GM13976 (cell line): ENCODE measurements at regions not wholly inside any gene's neighbourhood (a gene's known extent, or its start where the extent isn't known, plus 50 kb on each side); places are given as distances from the start of the nearest gene placed in this dataset.

Source experiments
- DNase-seq: peaks from one replicate; pipeline ENCODE4 v3.0.0; 2012; ENCODE audit warnings: low spot score
- in situ Hi-C: fragments of 300-500 bp; cut with MboI; formaldehyde crosslinking; loops from one replicate; pipeline ENCODE4 v1.12.0; 2022; ENCODE audit warnings: low sequenced_read_pairs, mixed read lengths, inconsistent platforms; ENCODE audit not compliant: unreplicated experiment
- TF ChIP-seq, protein P1 (sequence below): IDR thresholded peaks from 2 replicates; pipeline ENCODE4 v1.5.1; 2012; ENCODE audit warnings: borderline replicate concordance, mild to moderate bottlenecking; ENCODE audit not compliant: insufficient read depth; ENCODE audit errors: extremely low read depth, missing control alignments, control extremely low read depth

DNA sequence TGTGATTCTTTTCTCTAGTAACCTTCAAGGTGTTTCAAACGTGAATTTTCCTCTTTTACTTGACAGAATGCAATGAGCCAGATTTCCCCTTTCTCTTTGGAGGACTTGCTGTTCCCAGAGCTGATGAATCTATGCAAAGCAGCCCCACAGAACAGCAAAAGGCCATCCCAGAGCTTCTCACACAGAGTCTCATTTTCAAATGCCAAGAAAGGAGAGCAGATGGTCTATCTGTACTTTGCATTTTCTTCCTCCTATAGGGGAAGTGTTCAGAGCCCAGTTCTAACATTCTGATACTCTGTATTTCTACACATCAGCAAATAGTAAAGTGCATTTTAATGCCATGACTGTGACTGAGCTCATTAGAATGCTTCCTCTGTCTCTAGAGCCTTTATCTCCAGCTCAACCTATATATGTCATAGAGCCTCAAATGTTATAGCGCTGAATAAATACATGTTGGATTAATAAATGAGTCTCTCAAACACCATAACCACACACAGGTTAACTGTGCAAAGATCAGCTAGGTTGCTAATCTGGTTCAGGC lies 81.8 kb upstream of the EYA4 start:
- no peak for DNase-seq
- in situ Hi-C loops: no loop called here
- TF ChIP-seq, protein P1, sequence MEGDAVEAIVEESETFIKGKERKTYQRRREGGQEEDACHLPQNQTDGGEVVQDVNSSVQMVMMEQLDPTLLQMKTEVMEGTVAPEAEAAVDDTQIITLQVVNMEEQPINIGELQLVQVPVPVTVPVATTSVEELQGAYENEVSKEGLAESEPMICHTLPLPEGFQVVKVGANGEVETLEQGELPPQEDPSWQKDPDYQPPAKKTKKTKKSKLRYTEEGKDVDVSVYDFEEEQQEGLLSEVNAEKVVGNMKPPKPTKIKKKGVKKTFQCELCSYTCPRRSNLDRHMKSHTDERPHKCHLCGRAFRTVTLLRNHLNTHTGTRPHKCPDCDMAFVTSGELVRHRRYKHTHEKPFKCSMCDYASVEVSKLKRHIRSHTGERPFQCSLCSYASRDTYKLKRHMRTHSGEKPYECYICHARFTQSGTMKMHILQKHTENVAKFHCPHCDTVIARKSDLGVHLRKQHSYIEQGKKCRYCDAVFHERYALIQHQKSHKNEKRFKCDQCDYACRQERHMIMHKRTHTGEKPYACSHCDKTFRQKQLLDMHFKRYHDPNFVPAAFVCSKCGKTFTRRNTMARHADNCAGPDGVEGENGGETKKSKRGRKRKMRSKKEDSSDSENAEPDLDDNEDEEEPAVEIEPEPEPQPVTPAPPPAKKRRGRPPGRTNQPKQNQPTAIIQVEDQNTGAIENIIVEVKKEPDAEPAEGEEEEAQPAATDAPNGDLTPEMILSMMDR: no peak

DNA sequence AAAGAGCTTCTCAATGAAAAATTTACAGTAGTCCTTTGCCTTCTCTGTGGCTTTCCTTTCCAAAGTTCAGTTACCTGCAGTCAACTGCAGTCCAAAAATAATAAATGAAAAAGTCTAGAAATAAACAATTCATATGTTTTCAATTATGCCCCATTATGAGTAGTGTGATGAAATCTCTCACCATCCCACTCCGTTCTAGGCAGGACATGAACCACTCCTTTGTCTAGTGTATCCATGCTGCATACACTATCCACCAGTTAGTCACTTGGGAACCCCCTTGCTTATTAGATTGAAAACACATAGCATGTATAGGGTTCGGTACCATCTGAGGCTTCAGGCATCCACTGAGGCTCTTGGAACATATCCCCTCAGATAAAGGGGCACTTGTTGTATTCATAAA lies 80.6 kb upstream of the EYA4 start:
- in situ Hi-C loops: no loop called here
- no peak for DNase-seq
- TF ChIP-seq, protein P1: no peak

- DNase-seq: no peak
- TF ChIP-seq, protein P1: no peak
- in situ Hi-C loops: no loop called here
Observed at GRCh38 chr6:133165235-133165634, 75.9 kb upstream of the EYA4 start.

DNA sequence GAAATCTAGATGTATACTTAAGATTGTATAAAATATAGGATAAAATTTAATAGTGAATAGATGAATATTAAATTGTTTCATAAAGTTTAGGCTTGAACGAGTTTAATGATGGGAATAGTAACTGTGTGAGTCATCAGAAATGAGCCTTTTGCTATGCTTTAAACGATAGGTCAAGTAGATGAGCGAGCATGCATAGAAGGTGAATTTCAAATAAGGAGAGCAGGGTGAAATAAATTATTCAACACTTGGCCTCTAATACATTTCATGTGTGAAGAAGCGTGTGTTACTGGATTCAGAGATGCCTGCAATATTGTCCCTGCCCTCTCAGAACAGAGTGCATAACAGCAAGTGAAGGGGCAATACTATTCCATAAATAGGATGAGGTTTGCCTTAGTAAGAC lies 74.4 kb upstream of the EYA4 start:
- TF ChIP-seq, protein P1: no peak
- DNase-seq: no peak
- in situ Hi-C loops: no loop called here

DNA sequence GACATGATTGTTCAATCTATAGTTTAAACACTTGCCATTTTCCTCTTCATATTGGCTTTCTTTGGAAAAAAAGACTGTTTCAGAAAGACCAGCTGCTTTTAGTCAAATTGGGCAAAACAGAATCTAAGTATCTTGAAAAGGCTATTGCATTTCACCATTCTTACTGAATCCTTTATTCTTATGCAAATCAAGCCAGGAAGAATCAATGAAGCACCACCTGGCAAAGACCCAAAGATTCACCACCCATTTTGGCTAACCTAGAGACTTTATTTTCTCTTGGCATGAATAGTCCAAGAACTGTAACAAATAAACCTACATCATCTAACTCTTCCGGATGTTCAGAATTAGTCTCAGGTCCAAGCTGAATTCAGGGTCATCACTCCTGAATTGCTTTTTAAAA lies 71.3 kb upstream of the EYA4 start:
- TF ChIP-seq, protein P1: no peak
- DNase-seq: no peak
- in situ Hi-C loops: no loop called here

- no peak for DNase-seq
- in situ Hi-C loops: no loop called here
- TF ChIP-seq, protein P1: no peak
Observed at GRCh38 chr6:133170602-133171001, 70.6 kb upstream of the EYA4 start.

- TF ChIP-seq, protein P1: no peak
- in situ Hi-C loops: no loop called here
- no peak for DNase-seq
Observed at GRCh38 chr6:133171989-133172604, 69.1 kb upstream of the EYA4 start.
